Ovary (tissue), 3 donors: ENCODE measurements at regions not wholly inside any gene's neighbourhood (a gene's known extent, or its start where the extent isn't known, plus 50 kb on each side); places are given as distances from the start of the nearest gene placed in this dataset.

Experiments
- CTCF ChIP-seq, 3 donors: fragments of 450-650 bp in 2 of 3; fragments of 200-600 bp in 1 of 3; IDR thresholded peaks; one replicate each; pipeline versions ENCODE4 v1.5.1 to v1.8.0; 2016 to 2022; ENCODE audit warnings: antibody characterized with exemption in 3 of 3, mild to moderate bottlenecking in 1 of 3
- POLR2A ChIP-seq: fragments of 450-650 bp; IDR thresholded peaks from one replicate; pipeline ENCODE4 v1.6.1; 2017; ENCODE audit warnings: antibody characterized with exemption, mild to moderate bottlenecking, moderate library complexity
- donor health status: DM: no; HTN: no; CAD: no.

GRCh38 chr7:57363321-57363720 is 86.7 kb upstream of the ZNF716 start:
- no peak for TF ChIP-seq CTCF (IDR thresholded peaks at IDR 0.05)
- no peak for TF ChIP-seq POLR2A
